CD14-positive monocyte (primary cell): ENCODE measurements at regions not wholly inside any gene's neighbourhood (a gene's known extent, or its start where the extent isn't known, plus 50 kb on each side); places are given as distances from the start of the nearest gene placed in this dataset.
"Not testable (repeated sequence)": the region's sequence is repeated elsewhere in the genome, so short reads cannot be mapped to it uniquely, and the experiment has no call there.

Experiments used
- DNase-seq, 3 donors: peaks; one replicate each; pipeline ENCODE4 v3.0.0-alpha.2; 2011 to 2022
- H2AFZ ChIP-seq: 2 replicates; pipeline ENCODE4 v1.6.0; 2012; ENCODE audit warnings: mild to moderate bottlenecking, low read depth, low read length, inconsistent platforms; ENCODE audit not compliant: insufficient read depth, poor library complexity, severe bottlenecking
- H3K27ac ChIP-seq, 2 donors: 1 replicate in 1 of 2; 2 replicates in 1 of 2; pipeline ENCODE4 v1.5.1; 2012 to 2013; ENCODE audit warnings: low read length in 2 of 2, control low read depth in 1 of 2, inconsistent platforms in 1 of 2, low read depth in 1 of 2, mild to moderate bottlenecking in 1 of 2
- H3K27me3 ChIP-seq, 2 donors: one replicate each; pipeline versions ENCODE4 v1.6.0 to v1.6.1; 2011 to 2013; ENCODE audit warnings: low read length in 2 of 2; ENCODE audit not compliant: control insufficient read depth in 2 of 2, insufficient read depth in 2 of 2
- H3K36me3 ChIP-seq, 2 donors: replicated peaks in 1 of 2; 1 replicate in 1 of 2; 2 replicates in 1 of 2; pipeline versions ENCODE4 v1.5.1 to v1.6.1; 2012 to 2013; ENCODE audit warnings: low read length in 2 of 2, control low read depth in 1 of 2, inconsistent platforms in 1 of 2, mild to moderate bottlenecking in 1 of 2; ENCODE audit not compliant: insufficient read depth in 2 of 2, control insufficient read depth in 1 of 2
- H3K4me1 ChIP-seq, 2 donors: 1 replicate in 1 of 2; 2 replicates in 1 of 2; pipeline versions ENCODE4 v1.5.1 to v1.6.1; 2012 to 2013; ENCODE audit warnings: low read length in 2 of 2, control low read depth in 1 of 2, inconsistent platforms in 1 of 2, mild to moderate bottlenecking in 1 of 2, moderate library complexity in 1 of 2; ENCODE audit not compliant: insufficient read depth in 2 of 2, control insufficient read depth in 1 of 2
- H3K4me2 ChIP-seq: replicated peaks from 2 replicates; pipeline ENCODE3; 2012; ENCODE audit warnings: low read length, moderate library complexity, mild to moderate bottlenecking; ENCODE audit not compliant: poor library complexity, severe bottlenecking; ENCODE audit errors: extremely low read depth
- H3K4me3 ChIP-seq, 3 experiments: fragments of 200-600 bp in 1 of 3; sonication (generic) in 1 of 3; replicated peaks in 1 of 3; 1 replicate in 2 of 3; 2 replicates in 1 of 3; pipeline ENCODE4 v1.5.1; 2011 to 2013; ENCODE audit warnings: low read length in 3 of 3, mild to moderate bottlenecking in 3 of 3, control low read depth in 2 of 3, low read depth in 2 of 3, inconsistent platforms in 1 of 3, moderate library complexity in 1 of 3
- H3K79me2 ChIP-seq: 2 replicates; pipeline ENCODE4 v1.6.0; 2012; ENCODE audit warnings: mild to moderate bottlenecking, control low read depth, inconsistent platforms, low read length, moderate library complexity; ENCODE audit not compliant: insufficient read depth
- H3K9ac ChIP-seq: 2 replicates; pipeline ENCODE4 v1.6.0; 2017; ENCODE audit warnings: low read length, mild to moderate bottlenecking; ENCODE audit not compliant: insufficient read depth, poor library complexity, severe bottlenecking
- H3K9me3 ChIP-seq, 2 donors: replicated peaks in 1 of 2; 1 replicate in 1 of 2; 2 replicates in 1 of 2; pipeline versions ENCODE4 v1.5.1 to v1.6.1; 2012 to 2013; ENCODE audit warnings: low read length in 2 of 2, control low read depth in 1 of 2; ENCODE audit not compliant: control insufficient read depth in 1 of 2, insufficient read depth in 1 of 2
- H4K20me1 ChIP-seq: 2 replicates; pipeline ENCODE4 v1.6.0; 2012; ENCODE audit warnings: mild to moderate bottlenecking, low read length, control low read depth, moderate library complexity; ENCODE audit not compliant: insufficient read depth
- H3K27ac Mint-ChIP-seq, 7 donors: one replicate each; pipeline ENCODE4 v1.8.0; 2020; ENCODE audit warnings: mild to moderate bottlenecking in 7 of 7, mixed read lengths in 7 of 7, moderate library complexity in 6 of 7, inconsistent platforms in 2 of 7
- H3K27me3 Mint-ChIP-seq, 3 donors: one replicate each; pipeline ENCODE4 v1.8.0; 2021 to 2022; ENCODE audit warnings: low read depth in 3 of 3, mild to moderate bottlenecking in 3 of 3, mixed read lengths in 3 of 3, moderate library complexity in 3 of 3, inconsistent platforms in 1 of 3
- H3K36me3 Mint-ChIP-seq, 2 donors: one replicate each; pipeline ENCODE4 v1.8.0; 2020; ENCODE audit warnings: mixed read lengths in 2 of 2, inconsistent platforms in 1 of 2, mild to moderate bottlenecking in 1 of 2
- H3K4me1 Mint-ChIP-seq: one replicate; pipeline ENCODE4 v1.8.0; 2020; ENCODE audit warnings: mild to moderate bottlenecking, mixed read lengths
- H3K4me3 Mint-ChIP-seq, 2 donors: one replicate each; pipeline ENCODE4 v1.8.0; 2020; ENCODE audit warnings: mild to moderate bottlenecking in 2 of 2, mixed read lengths in 2 of 2, moderate library complexity in 1 of 2
- H3K9me3 Mint-ChIP-seq, 7 donors: one replicate each; pipeline ENCODE4 v1.8.0; 2020 to 2022; ENCODE audit warnings: mixed read lengths in 7 of 7, mild to moderate bottlenecking in 6 of 7, moderate library complexity in 6 of 7, inconsistent platforms in 2 of 7
- WGBS: methylation state at CpG from one replicate; pipeline ENCODE4 v1.1.5; 2013; ENCODE audit warnings: missing lambda C conversion rate; ENCODE audit not compliant: insufficient coverage; 5-methylcytosine and 5-hydroxymethylcytosine counted together
- intact Hi-C, 2 donors: fragments of 100-400 bp; cut with micrococcal nuclease; formaldehyde crosslinking; loops; one replicate each; pipeline versions ENCODE4 v1.15.0 to v1.15.1; 2023

DNA sequence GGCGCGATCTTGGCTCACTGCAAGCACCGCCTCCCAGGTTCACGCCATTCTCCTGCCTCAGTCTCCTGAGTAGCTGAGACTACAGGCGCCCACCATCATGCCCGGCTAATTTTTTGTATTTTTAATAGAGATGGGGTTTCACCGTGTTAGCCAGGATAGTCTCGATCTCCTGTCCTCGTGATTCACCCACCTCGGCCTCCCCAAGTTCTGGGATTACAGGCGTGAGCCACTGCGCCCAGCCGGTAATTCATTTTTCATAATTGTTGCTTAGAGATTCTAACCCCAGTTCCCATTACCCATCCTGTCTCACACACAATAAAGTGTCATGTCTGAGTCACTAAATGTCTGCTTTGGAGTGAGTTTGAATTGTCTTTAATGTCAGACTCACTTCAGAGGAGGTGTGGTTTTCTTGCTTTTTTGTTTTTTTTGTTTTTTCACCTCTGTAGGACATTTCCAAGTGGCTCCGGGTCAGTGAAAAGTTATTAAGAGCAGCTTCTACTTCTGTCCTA, 281.2 kb upstream of the FAM240B start:
- H3K4me3 ChIP-seq, H3K79me2 ChIP-seq, H3K4me2 ChIP-seq, H3K9ac ChIP-seq, H3K27ac Mint-ChIP-seq, H3K36me3 Mint-ChIP-seq, H3K9me3 ChIP-seq, H2AFZ ChIP-seq, H3K27ac ChIP-seq, DNase-seq, H3K4me3 Mint-ChIP-seq, intact Hi-C loops, H3K27me3 Mint-ChIP-seq, H3K36me3 ChIP-seq, H4K20me1 ChIP-seq, H3K9me3 Mint-ChIP-seq, H3K27me3 ChIP-seq, H3K4me1 Mint-ChIP-seq, H3K4me1 ChIP-seq: not testable (repeated sequence)
- WGBS, result no CpG with 5 or more reads among the region's 14 CpGs

- H3K4me3 Mint-ChIP-seq, H3K79me2 ChIP-seq, H3K27me3 ChIP-seq, H3K9me3 ChIP-seq, DNase-seq, H3K36me3 Mint-ChIP-seq, H3K4me2 ChIP-seq, intact Hi-C loops, H4K20me1 ChIP-seq, H2AFZ ChIP-seq, H3K27ac ChIP-seq, H3K9me3 Mint-ChIP-seq, H3K36me3 ChIP-seq, H3K4me3 ChIP-seq, H3K4me1 Mint-ChIP-seq, H3K27ac Mint-ChIP-seq, H3K27me3 Mint-ChIP-seq, H3K9ac ChIP-seq, H3K4me1 ChIP-seq: not testable (repeated sequence)
- 80% methylated on average over 4 of the region's 7 CpGs for WGBS
Observed at GRCh38 chr9:38999277-38999676, 279.3 kb upstream of the FAM240B start.

DNA sequence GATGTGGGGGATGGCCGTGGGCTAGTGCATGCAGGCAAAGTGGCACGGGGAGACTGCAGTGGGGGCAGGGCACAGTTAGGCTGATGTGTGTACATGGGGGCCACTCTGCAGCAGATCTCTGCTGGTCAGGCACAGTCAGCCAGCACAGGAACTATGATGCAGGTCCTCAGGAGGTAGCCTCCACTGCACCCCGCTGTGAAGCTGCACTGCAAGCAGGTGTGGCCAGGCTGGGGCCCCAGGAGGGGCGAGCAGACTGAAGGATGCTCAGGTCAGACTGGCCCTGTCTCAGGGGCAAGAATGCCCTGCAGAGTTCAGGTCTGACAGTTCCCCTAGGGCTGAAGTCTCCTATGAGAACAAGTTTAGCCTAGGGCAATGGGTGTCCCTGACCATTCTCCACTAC, 273.8 kb upstream of the FAM240B start:
- H3K4me2 ChIP-seq, H4K20me1 ChIP-seq, H3K79me2 ChIP-seq, intact Hi-C loops, H3K36me3 ChIP-seq, H3K9ac ChIP-seq, H3K27ac ChIP-seq, H3K4me1 ChIP-seq, H3K4me3 Mint-ChIP-seq, H3K4me1 Mint-ChIP-seq, H3K4me3 ChIP-seq, H3K36me3 Mint-ChIP-seq, H3K27me3 Mint-ChIP-seq, DNase-seq, H2AFZ ChIP-seq, H3K27me3 ChIP-seq, H3K27ac Mint-ChIP-seq: not testable (repeated sequence)
- WGBS, result 57% methylated on average over 1 of the region's 4 CpGs
- peaks cover 2 to 14% (median 8%) of the 10 kb centered on the region in 7 donors for H3K9me3 Mint-ChIP-seq
- H3K9me3 ChIP-seq, result peaks cover 0 to 13% of the 10 kb centered on the region in 2 donors

- H3K4me3 ChIP-seq, H2AFZ ChIP-seq, H3K4me2 ChIP-seq, H3K36me3 ChIP-seq, H3K27me3 Mint-ChIP-seq, H3K27ac Mint-ChIP-seq, H3K27ac ChIP-seq, H3K27me3 ChIP-seq, intact Hi-C loops, H3K4me1 ChIP-seq, DNase-seq, H3K9ac ChIP-seq, H3K4me3 Mint-ChIP-seq, H3K4me1 Mint-ChIP-seq, H3K36me3 Mint-ChIP-seq, H4K20me1 ChIP-seq, H3K79me2 ChIP-seq: not testable (repeated sequence)
- peaks cover 0 to 13% of the 10 kb centered on the region in 2 donors for H3K9me3 ChIP-seq
- 87% methylated on average over 5 of the region's 11 CpGs for WGBS
- peaks cover 2 to 14% (median 8%) of the 10 kb centered on the region in 7 donors for H3K9me3 Mint-ChIP-seq
Observed at GRCh38 chr9:38993156-38993555, 273.2 kb upstream of the FAM240B start.
